HL-60 (cell line): ENCODE measurements at regions not wholly inside any gene's neighbourhood (a gene's known extent, or its start where the extent isn't known, plus 50 kb on each side); places are given as distances from the start of the nearest gene placed in this dataset.

Experiments
- DNase-seq, 2 experiments: peaks; one replicate each; pipeline ENCODE4 v3.0.0-alpha.2; 2010 to 2020; ENCODE audit warnings: low read depth in 1 of 2, low spot score in 1 of 2
- H3K27ac ChIP-seq: fragments of 250-450 bp; sonication (Bioruptor Pico); replicated peaks from 2 replicates; pipeline ENCODE4 v1.5.1; 2020; ENCODE audit warnings: mild to moderate bottlenecking, moderate library complexity
- H3K27me3 ChIP-seq: fragments of 250-450 bp; sonication (Bioruptor Pico); 2 replicates; pipeline ENCODE4 v1.5.1; 2021; ENCODE audit warnings: mild to moderate bottlenecking, moderate library complexity; ENCODE audit not compliant: insufficient read depth, poor library complexity, severe bottlenecking
- H3K4me3 ChIP-seq: replicated peaks from 2 replicates; pipeline ENCODE4 v1.5.1; 2011; ENCODE audit warnings: mild to moderate bottlenecking, control low read depth, low read length; ENCODE audit not compliant: insufficient read depth
- GABPA ChIP-seq: IDR thresholded peaks from 2 replicates; pipeline ENCODE4 v1.6.1; 2012; ENCODE audit warnings: low read depth
- POLR2AphosphoS5 ChIP-seq: IDR thresholded peaks from 2 replicates; pipeline ENCODE4 v1.6.1; 2012; ENCODE audit warnings: low read depth
- REST ChIP-seq: IDR thresholded peaks from 2 replicates; pipeline ENCODE4 v1.6.1; 2012; ENCODE audit warnings: low read depth; ENCODE audit not compliant: insufficient replicate concordance
- SPI1 ChIP-seq: IDR thresholded peaks from 2 replicates; pipeline ENCODE4 v1.6.1; 2012; ENCODE audit warnings: low read depth, mild to moderate bottlenecking, borderline replicate concordance
- TF ChIP-seq, protein P1 (sequence below): IDR thresholded peaks from one replicate; pipeline ENCODE4 v1.5.1; 2011; ENCODE audit warnings: low read length, control low read depth, inconsistent platforms; ENCODE audit not compliant: insufficient read depth

DNA sequence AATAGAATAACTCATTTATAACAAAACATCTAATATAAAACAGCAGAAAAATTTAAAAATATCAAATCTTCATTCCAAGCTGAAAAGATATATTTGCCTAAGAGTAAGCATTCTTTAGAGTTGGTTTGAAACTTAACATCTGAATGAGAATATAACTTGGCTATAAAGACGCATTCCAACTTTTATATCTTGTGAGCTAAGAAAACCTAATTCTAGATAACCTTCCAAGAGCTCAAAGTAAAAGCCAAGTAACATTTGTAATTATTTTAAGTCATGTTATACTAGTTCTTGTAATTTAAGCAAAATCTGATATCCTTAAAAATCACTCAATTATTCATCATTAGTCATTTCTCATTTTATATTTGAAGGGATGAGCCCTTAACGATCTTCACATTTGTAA lies 368.9 kb downstream of the C12orf50 start:
- DNase-seq, result no peak
- TF ChIP-seq POLR2AphosphoS5 (no peak), SPI1 (no peak)
- no peaks in the 10 kb centered on the region for H3K27me3 ChIP-seq
- H3K4me3 ChIP-seq, result no peak overlapping the region
- no peak overlapping the region for H3K27ac ChIP-seq

DNA sequence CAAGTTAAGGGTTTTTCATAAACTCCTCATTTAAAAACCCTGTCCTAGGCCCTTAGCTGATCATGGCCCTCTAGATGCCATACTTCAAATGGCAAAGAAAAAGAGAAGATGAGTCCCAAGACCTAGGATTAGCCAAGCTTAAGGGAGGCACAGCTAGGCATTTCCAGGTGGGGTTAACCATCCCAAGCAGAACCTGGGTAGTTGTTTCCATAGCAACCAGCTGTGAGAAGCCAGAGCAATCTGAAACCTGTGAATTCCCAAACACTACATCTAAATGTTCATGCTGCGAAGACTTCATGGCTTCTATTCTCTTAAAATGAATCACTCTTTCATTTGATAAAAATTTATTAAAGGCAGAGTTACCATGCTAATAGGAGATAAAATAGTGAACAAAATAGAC lies 372.9 kb downstream of the C12orf50 start:
- Histone ChIP-seq H3K27me3 (no peaks in the 10 kb centered on the region), H3K4me3 (no peak overlapping the region), H3K27ac (no peak overlapping the region)
- TF ChIP-seq, protein P1, sequence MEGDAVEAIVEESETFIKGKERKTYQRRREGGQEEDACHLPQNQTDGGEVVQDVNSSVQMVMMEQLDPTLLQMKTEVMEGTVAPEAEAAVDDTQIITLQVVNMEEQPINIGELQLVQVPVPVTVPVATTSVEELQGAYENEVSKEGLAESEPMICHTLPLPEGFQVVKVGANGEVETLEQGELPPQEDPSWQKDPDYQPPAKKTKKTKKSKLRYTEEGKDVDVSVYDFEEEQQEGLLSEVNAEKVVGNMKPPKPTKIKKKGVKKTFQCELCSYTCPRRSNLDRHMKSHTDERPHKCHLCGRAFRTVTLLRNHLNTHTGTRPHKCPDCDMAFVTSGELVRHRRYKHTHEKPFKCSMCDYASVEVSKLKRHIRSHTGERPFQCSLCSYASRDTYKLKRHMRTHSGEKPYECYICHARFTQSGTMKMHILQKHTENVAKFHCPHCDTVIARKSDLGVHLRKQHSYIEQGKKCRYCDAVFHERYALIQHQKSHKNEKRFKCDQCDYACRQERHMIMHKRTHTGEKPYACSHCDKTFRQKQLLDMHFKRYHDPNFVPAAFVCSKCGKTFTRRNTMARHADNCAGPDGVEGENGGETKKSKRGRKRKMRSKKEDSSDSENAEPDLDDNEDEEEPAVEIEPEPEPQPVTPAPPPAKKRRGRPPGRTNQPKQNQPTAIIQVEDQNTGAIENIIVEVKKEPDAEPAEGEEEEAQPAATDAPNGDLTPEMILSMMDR, result no peak
- TF ChIP-seq GABPA, result no peak
- TF ChIP-seq REST, result no peak
- no peak for TF ChIP-seq POLR2AphosphoS5
- TF ChIP-seq SPI1, result no peak
- DNase-seq, result no peak

DNA sequence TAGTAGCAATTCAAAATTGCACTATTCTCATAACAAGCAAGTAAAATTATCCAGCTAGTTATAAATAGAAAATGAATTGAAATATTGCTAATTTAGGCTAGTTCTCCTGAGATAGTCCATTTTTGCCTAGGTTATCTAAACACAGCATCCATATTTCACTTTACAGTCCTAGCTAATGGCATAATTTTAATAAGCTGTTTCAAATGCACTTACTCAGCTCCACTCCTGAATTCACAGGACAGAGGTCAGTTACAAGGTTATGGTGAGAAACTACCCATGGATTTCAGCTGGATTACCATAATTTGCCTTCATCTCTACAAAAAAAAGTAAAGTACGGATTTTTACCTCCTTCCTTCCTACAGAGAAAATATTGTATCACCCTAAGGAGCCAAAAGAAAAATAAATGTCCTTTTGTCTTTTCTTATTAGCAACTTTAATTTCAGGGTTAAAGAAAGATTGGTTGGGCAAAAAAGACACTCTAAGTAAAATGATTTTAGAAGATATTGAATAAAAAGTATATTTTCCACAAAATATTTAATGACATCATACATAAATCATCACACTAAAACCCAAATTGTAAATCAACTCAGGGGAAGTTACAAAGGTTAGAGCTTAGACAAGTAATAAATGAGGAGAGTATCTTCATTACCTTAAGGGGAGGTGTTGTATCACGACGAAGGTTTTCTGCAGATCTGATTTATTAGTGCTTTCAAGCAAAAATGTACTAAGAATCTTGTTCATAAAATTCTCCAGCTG lies 377.4 kb downstream of the C12orf50 start:
- H3K27me3 ChIP-seq, result no peaks in the 10 kb centered on the region
- no peak overlapping the region for H3K27ac ChIP-seq
- no peak for TF ChIP-seq SPI1
- no peak for DNase-seq
- no peak overlapping the region for H3K4me3 ChIP-seq

GRCh38 chr12:87642245-87642644 lies 387.0 kb downstream of the C12orf50 start:
- DNase-seq, result no peak
- Histone ChIP-seq H3K4me3 (no peak overlapping the region), H3K27ac (no peak overlapping the region), H3K27me3 (no peaks in the 10 kb centered on the region)
- TF ChIP-seq SPI1 (no peak), REST (no peak), POLR2AphosphoS5 (no peak), GABPA (no peak)
- TF ChIP-seq, protein P1, result no peak

GRCh38 chr12:87618199-87618598 lies 411.0 kb downstream of the C12orf50 start:
- TF ChIP-seq, protein P1, result no peak
- TF ChIP-seq SPI1, result no peak
- no peak for TF ChIP-seq GABPA
- no peak for TF ChIP-seq POLR2AphosphoS5
- H3K27ac ChIP-seq, result no peak overlapping the region

More at GRCh38 chr12:87618199-87618598, 411.0 kb downstream of the C12orf50 start:
- DNase-seq, result no peak
- Histone ChIP-seq H3K27me3 (no peaks in the 10 kb centered on the region), H3K4me3 (no peak overlapping the region)
